D341Med (cell line): ENCODE measurements at regions not wholly inside any gene's neighbourhood (a gene's known extent, or its start where the extent isn't known, plus 50 kb on each side); places are given as distances from the start of the nearest gene placed in this dataset.

Experiments used
- DNase-seq: peaks from one replicate; pipeline ENCODE4 v3.0.0; 2012; ENCODE audit warnings: low spot score

GRCh38 chr1:240672132-240672811 is 60.3 kb upstream of the GREM2 start:
- no peak for DNase-seq

DNA sequence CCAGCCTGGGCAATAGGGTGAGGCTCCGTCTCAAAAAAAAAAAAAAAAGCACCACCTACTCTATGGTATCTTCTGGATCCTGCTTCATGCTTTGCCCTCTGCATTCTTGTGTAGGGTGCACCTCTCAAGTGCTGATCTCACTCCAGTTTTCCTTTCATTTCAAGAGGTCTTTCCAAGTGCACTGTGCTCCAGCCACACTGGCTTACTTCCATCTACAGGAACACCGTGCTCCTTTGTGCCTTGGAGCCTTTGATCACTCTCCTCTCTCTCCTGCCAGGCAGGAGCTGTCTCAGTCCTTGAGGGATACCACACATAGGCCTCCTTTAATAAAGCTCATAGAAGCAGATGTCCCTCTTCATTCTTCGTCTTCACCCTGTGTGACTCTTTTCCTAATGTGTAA is 55.4 kb upstream of the GREM2 start:
- DNase-seq, result no peak

- no peak for DNase-seq
These were observed 54.7 kb upstream of the GREM2 start for GRCh38 chr1:240666568-240667198.

DNA sequence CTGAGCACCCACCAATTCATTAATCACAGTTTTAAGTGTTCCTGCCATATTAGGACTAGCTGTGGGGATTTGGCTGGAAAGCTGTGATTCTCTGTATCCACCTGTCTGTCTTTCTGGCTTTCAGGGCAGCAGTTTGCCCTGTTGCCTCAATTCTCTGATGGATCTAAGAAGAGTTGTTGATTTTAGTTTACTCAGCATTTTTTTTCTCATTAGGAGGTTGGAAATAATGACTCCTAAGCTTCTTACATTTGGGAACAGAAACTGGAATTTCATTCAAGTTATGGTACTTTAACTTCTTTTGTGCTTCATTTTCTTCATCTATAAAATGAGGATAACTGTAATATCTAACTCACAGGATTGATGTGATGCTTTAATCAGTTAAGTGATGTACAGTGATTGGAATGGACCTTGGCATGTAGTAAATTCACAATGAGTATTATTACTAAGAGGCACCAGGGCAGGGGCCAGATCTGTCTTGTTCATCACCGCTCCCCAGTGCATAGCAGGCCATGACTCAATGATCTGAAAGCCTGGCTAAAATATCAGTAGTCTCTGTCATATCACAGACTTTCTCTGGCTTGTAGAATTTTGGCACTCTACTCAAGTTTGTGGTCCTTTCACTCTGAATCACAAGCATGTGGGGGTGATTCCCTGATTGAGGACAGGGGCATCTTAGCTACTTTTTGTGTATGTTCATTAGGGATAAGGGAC is 51.4 kb upstream of the GREM2 start:
- no peak for DNase-seq
